Chondrocyte (in vitro differentiated cells): ENCODE measurements at regions not wholly inside any gene's neighbourhood (a gene's known extent, or its start where the extent isn't known, plus 50 kb on each side); places are given as distances from the start of the nearest gene placed in this dataset.

Experiments
- DNase-seq: peaks from one replicate; pipeline ENCODE4 v3.0.0; 2021; ENCODE audit warnings: mixed read lengths, low spot score
- H3K27ac Mint-ChIP-seq: one replicate; pipeline ENCODE4 v1.8.0; 2021; ENCODE audit warnings: mild to moderate bottlenecking, moderate library complexity, mixed read lengths; ENCODE audit not compliant: unreplicated experiment
- H3K27me3 Mint-ChIP-seq: 2 replicates; pipeline ENCODE4 v1.8.0; 2021; ENCODE audit warnings: low read depth, mixed read lengths
- H3K36me3 Mint-ChIP-seq: 2 replicates; pipeline ENCODE4 v1.8.0; 2021; ENCODE audit warnings: low read depth, mixed read lengths
- H3K4me1 Mint-ChIP-seq: 2 replicates; pipeline ENCODE4 v1.8.0; 2021; ENCODE audit warnings: low read depth, mild to moderate bottlenecking, mixed read lengths
- H3K4me3 Mint-ChIP-seq: one replicate; pipeline ENCODE4 v1.8.0; 2021; ENCODE audit warnings: mild to moderate bottlenecking, moderate library complexity, mixed read lengths; ENCODE audit not compliant: unreplicated experiment
- H3K9me3 Mint-ChIP-seq: 2 replicates; pipeline ENCODE4 v1.8.0; 2021; ENCODE audit warnings: low read depth, mixed read lengths
- CTCF ChIP-seq: fragments of 200-600 bp; sonication (generic); IDR thresholded peaks from 2 replicates; pipeline ENCODE4 v1.5.0; 2021; ENCODE audit warnings: antibody characterized with exemption, mild to moderate bottlenecking, moderate library complexity

GRCh38 chr6:147078106-147078505 lies 126.1 kb upstream of the STXBP5 start:
- peaks cover 11% of the 10 kb centered on the region for H3K4me1 Mint-ChIP-seq
- DNase-seq = no peak
- no peaks in the 10 kb centered on the region for H3K9me3 Mint-ChIP-seq
- H3K36me3 Mint-ChIP-seq = no peaks in the 10 kb centered on the region
- H3K4me3 Mint-ChIP-seq = no peak overlapping the region
- H3K27ac Mint-ChIP-seq = no peak overlapping the region
- TF ChIP-seq CTCF = no peak
- H3K27me3 Mint-ChIP-seq = no peaks in the 10 kb centered on the region

DNA sequence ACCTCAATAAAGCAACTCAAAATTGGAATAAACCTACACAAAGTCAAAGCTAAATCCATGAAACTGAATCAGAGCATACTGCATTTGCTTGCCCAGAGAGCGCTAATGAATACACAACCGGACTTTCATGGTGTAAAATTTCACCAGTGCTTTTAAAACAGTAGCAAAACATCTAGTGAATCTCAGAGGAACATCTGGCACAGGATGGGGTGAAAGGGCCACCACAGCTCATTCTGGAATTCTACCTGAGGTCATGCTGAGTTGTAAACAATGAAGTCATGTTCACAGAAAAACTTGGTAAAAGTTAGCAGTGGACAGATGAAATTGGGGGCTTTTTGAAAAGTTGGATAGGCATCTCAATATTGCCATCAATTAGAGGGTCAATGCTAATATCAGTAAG lies 125.6 kb upstream of the STXBP5 start:
- no peak for TF ChIP-seq CTCF
- Mint-ChIP-seq H3K9me3 (no peaks in the 10 kb centered on the region), H3K4me1 (peaks cover 11% of the 10 kb centered on the region), H3K36me3 (no peaks in the 10 kb centered on the region), H3K27me3 (no peaks in the 10 kb centered on the region), H3K4me3 (no peak overlapping the region), H3K27ac (no peak overlapping the region)
- no peak for DNase-seq

DNA sequence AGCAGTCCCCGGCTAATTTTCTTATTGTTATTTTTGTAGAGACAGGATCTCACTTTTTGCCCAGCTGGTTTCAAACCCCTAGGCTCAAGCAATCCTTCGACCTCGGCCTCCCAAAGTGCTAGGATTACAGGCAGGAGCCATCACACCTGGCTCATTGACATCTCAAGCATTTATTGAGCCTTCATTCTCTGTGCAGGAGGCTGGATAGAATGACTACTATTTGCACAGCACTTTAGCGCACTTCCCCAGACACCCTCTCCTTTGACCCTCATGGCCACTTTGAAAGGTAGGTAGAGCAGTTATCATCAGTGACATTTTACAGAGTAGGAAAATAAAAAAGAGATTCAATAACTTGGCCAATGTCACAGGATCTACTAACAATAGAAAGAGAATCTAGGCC lies 124.0 kb upstream of the STXBP5 start:
- Mint-ChIP-seq H3K27ac (no peak overlapping the region), H3K9me3 (no peaks in the 10 kb centered on the region)
- TF ChIP-seq CTCF = no peak

DNA sequence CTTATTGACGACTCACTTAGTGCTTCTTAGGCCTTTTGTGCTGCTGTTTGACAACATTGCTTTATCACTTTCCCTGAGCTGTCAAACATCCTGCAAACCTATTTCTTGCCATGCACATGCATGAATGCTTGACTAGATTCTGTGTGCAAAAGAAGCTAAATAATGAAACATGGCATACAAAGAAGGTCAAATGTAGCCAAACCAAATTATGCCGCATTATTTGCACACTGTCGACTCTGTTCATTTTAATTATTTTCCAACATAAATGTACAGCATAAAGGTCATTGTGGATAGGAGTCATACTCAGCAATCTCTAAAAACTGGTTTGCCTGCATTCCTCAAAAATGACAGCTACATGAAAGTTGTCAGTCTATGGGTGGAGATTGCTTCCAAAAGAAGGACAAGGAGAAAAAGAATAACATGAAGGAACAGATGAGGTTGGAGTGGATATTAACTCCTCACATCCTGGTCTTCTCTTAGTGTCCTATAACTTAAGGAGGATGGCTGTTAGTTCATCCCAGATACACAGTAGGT lies 123.1 kb upstream of the STXBP5 start:
- Mint-ChIP-seq H3K4me3 (no peak overlapping the region), H3K27me3 (no peaks in the 10 kb centered on the region), H3K9me3 (no peaks in the 10 kb centered on the region), H3K27ac (no peak overlapping the region), H3K36me3 (no peaks in the 10 kb centered on the region), H3K4me1 (peaks cover 11% of the 10 kb centered on the region)
- TF ChIP-seq CTCF = no peak
- no peak for DNase-seq

More for the DNA sequence above, 124.0 kb upstream of the STXBP5 start:
- Mint-ChIP-seq H3K4me1 (peaks cover 11% of the 10 kb centered on the region), H3K27me3 (no peaks in the 10 kb centered on the region), H3K36me3 (no peaks in the 10 kb centered on the region), H3K4me3 (no peak overlapping the region)
- DNase-seq = no peak

DNA sequence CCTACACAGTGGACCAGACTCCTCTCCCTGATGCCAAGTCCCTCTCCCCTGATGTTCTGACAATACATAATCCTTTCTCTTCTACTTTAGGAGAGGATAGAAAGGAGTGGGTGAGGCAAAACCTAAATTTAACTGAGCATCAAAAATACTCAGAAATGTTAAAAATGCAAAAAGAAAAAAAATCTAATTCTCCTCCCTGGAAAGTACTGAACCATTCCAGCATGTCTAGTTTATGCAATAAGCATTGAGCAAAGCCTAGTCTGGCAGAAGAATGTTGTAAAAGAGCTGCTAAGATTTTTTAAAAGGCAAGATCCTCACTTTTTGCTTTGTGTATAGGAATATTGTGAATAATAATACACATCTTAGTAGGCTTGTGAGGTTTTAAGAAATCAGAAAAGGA lies 116.6 kb upstream of the STXBP5 start:
- Mint-ChIP-seq H3K4me3 (no peak overlapping the region), H3K9me3 (peaks cover 16% of the 10 kb centered on the region), H3K27me3 (no peaks in the 10 kb centered on the region), H3K4me1 (peaks cover 14% of the 10 kb centered on the region), H3K36me3 (peaks cover 1% of the 10 kb centered on the region), H3K27ac (peak overlapping the region; percentile 53)
- no peak for TF ChIP-seq CTCF
- no peak for DNase-seq
